ENCODE measurements at regions not wholly inside any gene's neighbourhood (a gene's known extent, or its start where the extent isn't known, plus 50 kb on each side); places are given as distances from the start of the nearest gene placed in this dataset.

- Histone ChIP-seq H3K9me3 (no peaks in the 10 kb centered on the region), H3K4me1 (peaks cover 11% of the 10 kb centered on the region), H3K27me3 (no peaks in the 10 kb centered on the region), H3K4me3 (no peak overlapping the region), H3K36me3 (no peaks in the 10 kb centered on the region), H3K27ac (no peak overlapping the region)
- intact Hi-C loops (cut with DNase I): no loop called here
- TF ChIP-seq POLR2A (IDR thresholded peaks at IDR 0.05) (no peak), CTCF (IDR thresholded peaks at IDR 0.05) (no peak), POLR2AphosphoS5 (IDR thresholded peaks at IDR 0.05; ENCODE audit: insufficient read depth in 1 of 2, low read depth in 1 of 2) (no peak)
- DNase-seq (ENCODE audit: extremely low spot score in 2 of 2): no peak
These were observed 173.3 kb upstream of the RASSF8 start for GRCh38 chr12:25785134-25785533.

- no peak for DNase-seq (ENCODE audit: extremely low spot score in 2 of 2)
- TF ChIP-seq POLR2A (IDR thresholded peaks at IDR 0.05): no peak
- TF ChIP-seq CTCF (IDR thresholded peaks at IDR 0.05): no peak
- no peak for TF ChIP-seq POLR2AphosphoS5 (IDR thresholded peaks at IDR 0.05; ENCODE audit: insufficient read depth in 1 of 2, low read depth in 1 of 2)
These were observed 170.8 kb upstream of the RASSF8 start for GRCh38 chr12:25787701-25788100.

GRCh38 chr12:25788707-25789442 lies 169.6 kb upstream of the RASSF8 start:
- TF ChIP-seq CTCF (IDR thresholded peaks at IDR 0.05) (no peak), POLR2AphosphoS5 (IDR thresholded peaks at IDR 0.05; ENCODE audit: insufficient read depth in 1 of 2, low read depth in 1 of 2) (no peak), POLR2A (IDR thresholded peaks at IDR 0.05) (no peak)
- Histone ChIP-seq H3K4me3 (no peak overlapping the region), H3K36me3 (no peaks in the 10 kb centered on the region), H3K4me1 (peaks cover 11% of the 10 kb centered on the region), H3K27me3 (no peaks in the 10 kb centered on the region), H3K27ac (peak overlapping the region; percentile 59), H3K9me3 (no peaks in the 10 kb centered on the region)
- DNase-seq (ENCODE audit: extremely low spot score in 2 of 2): no peak
- intact Hi-C loops (cut with DNase I): no loop called here

More at GRCh38 chr12:25787701-25788100, 170.8 kb upstream of the RASSF8 start:
- no peaks in the 10 kb centered on the region for H3K27me3 ChIP-seq
- no peaks in the 10 kb centered on the region for H3K9me3 ChIP-seq
- no peak overlapping the region for H3K4me3 ChIP-seq
- H3K27ac ChIP-seq: no peak overlapping the region
- H3K36me3 ChIP-seq: no peaks in the 10 kb centered on the region
- intact Hi-C loops (cut with DNase I): no loop called here
- peaks cover 11% of the 10 kb centered on the region for H3K4me1 ChIP-seq

GRCh38 chr12:25789541-25789944 lies 168.9 kb upstream of the RASSF8 start:
- Histone ChIP-seq H3K36me3 (no peaks in the 10 kb centered on the region), H3K9me3 (no peaks in the 10 kb centered on the region), H3K4me1 (peaks cover 11% of the 10 kb centered on the region), H3K4me3 (no peak overlapping the region), H3K27me3 (no peaks in the 10 kb centered on the region), H3K27ac (peak overlapping the region; percentile 59)
- no peak for DNase-seq (ENCODE audit: extremely low spot score in 2 of 2)
- no peak for TF ChIP-seq POLR2A (IDR thresholded peaks at IDR 0.05)
- TF ChIP-seq POLR2AphosphoS5 (IDR thresholded peaks at IDR 0.05; ENCODE audit: insufficient read depth in 1 of 2, low read depth in 1 of 2): peak in 1 of 2 donors; percentile 42
- intact Hi-C loops (cut with DNase I): no loop called here

GRCh38 chr12:25792031-25792430 lies 166.5 kb upstream of the RASSF8 start:
- no peak for DNase-seq (ENCODE audit: extremely low spot score in 2 of 2)
- no peaks in the 10 kb centered on the region for H3K36me3 ChIP-seq
- no peak for TF ChIP-seq CTCF (IDR thresholded peaks at IDR 0.05)
- no peak for TF ChIP-seq POLR2A (IDR thresholded peaks at IDR 0.05)
- TF ChIP-seq POLR2AphosphoS5 (IDR thresholded peaks at IDR 0.05; ENCODE audit: insufficient read depth in 1 of 2, low read depth in 1 of 2): no peak
- H3K4me3 ChIP-seq: no peak overlapping the region
- intact Hi-C loops (cut with DNase I): no loop called here
- H3K9me3 ChIP-seq: no peaks in the 10 kb centered on the region
- H3K4me1 ChIP-seq: peaks cover 11% of the 10 kb centered on the region
- H3K27ac ChIP-seq: no peak overlapping the region
- H3K27me3 ChIP-seq: no peaks in the 10 kb centered on the region
